HG02678 (cell line): ENCODE measurements at regions not wholly inside any gene's neighbourhood (a gene's known extent, or its start where the extent isn't known, plus 50 kb on each side); places are given as distances from the start of the nearest gene placed in this dataset.

Source experiments
- ATAC-seq: cut with Tn5 transposase; IDR thresholded peaks from one replicate; pipeline ENCODE4 v1.9.1; 2021; ENCODE audit warnings: mild to moderate bottlenecking, moderate library complexity; ENCODE audit not compliant: unreplicated experiment

GRCh38 chr11:92850296-92850826 lies 119.1 kb upstream of the MTNR1B start:
- ATAC-seq: no peak

- no peak for ATAC-seq
Observed at GRCh38 chr11:92852229-92852628, 117.2 kb upstream of the MTNR1B start.

GRCh38 chr11:92852946-92853345 lies 116.5 kb upstream of the MTNR1B start:
- no peak for ATAC-seq

GRCh38 chr11:92854162-92854561 lies 115.3 kb upstream of the MTNR1B start:
- ATAC-seq: no peak

GRCh38 chr11:92854952-92855351 lies 114.5 kb upstream of the MTNR1B start:
- no peak for ATAC-seq

GRCh38 chr11:92855607-92856405 lies 113.6 kb upstream of the MTNR1B start:
- no peak for ATAC-seq

GRCh38 chr11:92857407-92857806 lies 112.0 kb upstream of the MTNR1B start:
- no peak for ATAC-seq

GRCh38 chr11:92859156-92859690 lies 110.2 kb upstream of the MTNR1B start:
- ATAC-seq: no peak

- no peak for ATAC-seq
Observed at GRCh38 chr11:92861634-92862033, 107.8 kb upstream of the MTNR1B start.

- no peak for ATAC-seq
Observed at GRCh38 chr11:92865352-92865751, 104.1 kb upstream of the MTNR1B start.

GRCh38 chr11:92866679-92867282 lies 102.7 kb upstream of the MTNR1B start:
- ATAC-seq: no peak

- ATAC-seq: no peak
Observed at GRCh38 chr11:92867913-92868619, 101.4 kb upstream of the MTNR1B start.

- ATAC-seq: no peak
Observed at GRCh38 chr11:92869716-92870115, 99.7 kb upstream of the MTNR1B start.

- no peak for ATAC-seq
Observed at GRCh38 chr11:92870196-92870832, 99.1 kb upstream of the MTNR1B start.

GRCh38 chr11:92873551-92873950 lies 95.9 kb upstream of the MTNR1B start:
- no peak for ATAC-seq

- no peak for ATAC-seq
Observed at GRCh38 chr11:92875473-92875872, 94.0 kb upstream of the MTNR1B start.

- ATAC-seq: no peak
Observed at GRCh38 chr11:92879086-92879485, 90.4 kb upstream of the MTNR1B start.

- no peak for ATAC-seq
Observed at GRCh38 chr11:92880381-92880780, 89.1 kb upstream of the MTNR1B start.

GRCh38 chr11:92881940-92882450 lies 87.5 kb upstream of the MTNR1B start:
- no peak for ATAC-seq

- ATAC-seq: no peak
Observed at GRCh38 chr11:92882828-92883611, 86.4 kb upstream of the MTNR1B start.
